ENCODE measurements at regions not wholly inside any gene's neighbourhood (a gene's known extent, or its start where the extent isn't known, plus 50 kb on each side); places are given as distances from the start of the nearest gene placed in this dataset.
"Not testable (repeated sequence)": the region's sequence is repeated elsewhere in the genome, so short reads cannot be mapped to it uniquely, and the experiment has no call there.

GRCh38 chr4:186846426-186846825 lies 122.8 kb upstream of the FAT1 start:
- no peak overlapping the region for H3K4me3 ChIP-seq (ENCODE audit: low read depth, low read length, poor library complexity, severe bottlenecking)
- BruUV-seq (replicated peaks): no TSS peak
- no peak for DNase-seq (ENCODE audit: low spot score)
- intact Hi-C loops (cut with micrococcal nuclease; ENCODE audit: unreplicated experiment): no loop called here
- ChIA-PET POLR2A (ENCODE audit: low non-redundant PET) (no interaction called here), CTCF (no interaction called here)
- no peak for TF ChIP-seq CTCF (conservative IDR thresholded peaks at IDR 0.05; ENCODE audit: low read depth, low read length)
- no peak for TF ChIP-seq EZH2 (IDR thresholded peaks at IDR 0.05; ENCODE audit: borderline replicate concordance, low read depth, low read length, poor library complexity, severe bottlenecking)
- no peaks in the 10 kb centered on the region for H3K36me3 ChIP-seq (ENCODE audit: insufficient read depth, low read length, poor library complexity, severe bottlenecking)
- peaks cover 5% of the 10 kb centered on the region for H3K9me3 ChIP-seq (ENCODE audit: low read depth, low read length, poor library complexity, severe bottlenecking)
- H3K27ac ChIP-seq (ENCODE audit: low read depth, low read length, poor library complexity, severe bottlenecking): no peak overlapping the region
- no peaks in the 10 kb centered on the region for H3K27me3 ChIP-seq (replicated peaks; ENCODE audit: insufficient read depth, low read depth, low read length, poor library complexity)
- peaks cover 10% of the 10 kb centered on the region for H3K4me1 ChIP-seq (ENCODE audit: insufficient read depth, low read length, poor library complexity, severe bottlenecking)

- BruUV-seq (replicated peaks); DNase-seq (ENCODE audit: low spot score); H3K27me3 ChIP-seq (replicated peaks; ENCODE audit: insufficient read depth, low read depth, low read length, poor library complexity); H3K36me3 ChIP-seq (ENCODE audit: insufficient read depth, low read length, poor library complexity, severe bottlenecking); H3K9me3 ChIP-seq (ENCODE audit: low read depth, low read length, poor library complexity, severe bottlenecking); H3K27ac ChIP-seq (ENCODE audit: low read depth, low read length, poor library complexity, severe bottlenecking); CTCF ChIA-PET; H3K4me3 ChIP-seq (ENCODE audit: low read depth, low read length, poor library complexity, severe bottlenecking); POLR2A ChIA-PET (ENCODE audit: low non-redundant PET); intact Hi-C loops (cut with micrococcal nuclease; ENCODE audit: unreplicated experiment): not testable (repeated sequence)
- peaks cover 10% of the 10 kb centered on the region for H3K4me1 ChIP-seq (ENCODE audit: insufficient read depth, low read length, poor library complexity, severe bottlenecking)
Observed at GRCh38 chr4:186847429-186848131, 123.9 kb upstream of the FAT1 start.

- intact Hi-C loops (cut with micrococcal nuclease; ENCODE audit: unreplicated experiment): no loop called here
- BruUV-seq (replicated peaks): no TSS peak
- ChIA-PET POLR2A (ENCODE audit: low non-redundant PET) (no interaction called here), CTCF (no interaction called here)
- Histone ChIP-seq H3K9me3 (ENCODE audit: low read depth, low read length, poor library complexity, severe bottlenecking) (peaks cover 5% of the 10 kb centered on the region), H3K27ac (ENCODE audit: low read depth, low read length, poor library complexity, severe bottlenecking) (no peak overlapping the region), H3K4me3 (ENCODE audit: low read depth, low read length, poor library complexity, severe bottlenecking) (no peak overlapping the region), H3K4me1 (ENCODE audit: insufficient read depth, low read length, poor library complexity, severe bottlenecking) (peaks cover 10% of the 10 kb centered on the region), H3K36me3 (ENCODE audit: insufficient read depth, low read length, poor library complexity, severe bottlenecking) (no peaks in the 10 kb centered on the region), H3K27me3 (replicated peaks; ENCODE audit: insufficient read depth, low read depth, low read length, poor library complexity) (no peaks in the 10 kb centered on the region)
- TF ChIP-seq CTCF (conservative IDR thresholded peaks at IDR 0.05; ENCODE audit: low read depth, low read length) (no peak), EZH2 (IDR thresholded peaks at IDR 0.05; ENCODE audit: borderline replicate concordance, low read depth, low read length, poor library complexity, severe bottlenecking) (no peak)
- DNase-seq (ENCODE audit: low spot score): no peak
Observed at GRCh38 chr4:186848437-186848836, 124.8 kb upstream of the FAT1 start.

All from A673 (cell line).